ENCODE measurements at regions not wholly inside any gene's neighbourhood (a gene's known extent, or its start where the extent isn't known, plus 50 kb on each side); places are given as distances from the start of the nearest gene placed in this dataset.
A peak's percentile ranks its signal among the peaks of the same experiment; 100 is the strongest.

DNA sequence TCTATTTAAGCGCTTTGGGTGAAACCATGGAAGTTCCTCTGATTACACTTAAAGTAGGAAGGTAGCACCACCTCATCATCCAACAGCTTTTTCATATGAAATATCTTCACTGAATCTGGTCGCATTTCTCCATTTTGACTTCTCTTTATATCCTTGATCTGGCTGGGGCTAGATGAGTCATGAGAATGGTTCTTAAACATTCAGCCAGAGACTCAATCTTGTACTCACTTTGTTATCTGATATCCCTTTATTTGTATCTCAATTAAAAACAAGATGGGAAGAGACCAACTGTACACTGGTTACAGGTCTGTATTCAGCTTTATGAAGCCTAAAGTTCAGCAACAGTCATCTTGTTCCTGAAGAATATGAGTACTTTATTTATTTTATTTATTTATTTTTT, 84.9 kb downstream of the CBLL2 start:
- TF ChIP-seq, protein P1, sequence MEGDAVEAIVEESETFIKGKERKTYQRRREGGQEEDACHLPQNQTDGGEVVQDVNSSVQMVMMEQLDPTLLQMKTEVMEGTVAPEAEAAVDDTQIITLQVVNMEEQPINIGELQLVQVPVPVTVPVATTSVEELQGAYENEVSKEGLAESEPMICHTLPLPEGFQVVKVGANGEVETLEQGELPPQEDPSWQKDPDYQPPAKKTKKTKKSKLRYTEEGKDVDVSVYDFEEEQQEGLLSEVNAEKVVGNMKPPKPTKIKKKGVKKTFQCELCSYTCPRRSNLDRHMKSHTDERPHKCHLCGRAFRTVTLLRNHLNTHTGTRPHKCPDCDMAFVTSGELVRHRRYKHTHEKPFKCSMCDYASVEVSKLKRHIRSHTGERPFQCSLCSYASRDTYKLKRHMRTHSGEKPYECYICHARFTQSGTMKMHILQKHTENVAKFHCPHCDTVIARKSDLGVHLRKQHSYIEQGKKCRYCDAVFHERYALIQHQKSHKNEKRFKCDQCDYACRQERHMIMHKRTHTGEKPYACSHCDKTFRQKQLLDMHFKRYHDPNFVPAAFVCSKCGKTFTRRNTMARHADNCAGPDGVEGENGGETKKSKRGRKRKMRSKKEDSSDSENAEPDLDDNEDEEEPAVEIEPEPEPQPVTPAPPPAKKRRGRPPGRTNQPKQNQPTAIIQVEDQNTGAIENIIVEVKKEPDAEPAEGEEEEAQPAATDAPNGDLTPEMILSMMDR (IDR thresholded peaks at IDR 0.05) = no peak
- no peak overlapping the region for H3K4me3 Mint-ChIP-seq
- DNase-seq = no peak
- H3K36me3 Mint-ChIP-seq (ENCODE audit: low read depth) = no peaks in the 10 kb centered on the region
- H3K27ac Mint-ChIP-seq = peak overlapping the region; percentile 8; the same call in 1 of the 2 replicates
- H3K27me3 Mint-ChIP-seq (ENCODE audit: insufficient read depth) = peaks cover 2% of the 10 kb centered on the region; the same call in 1 of the 2 replicates
- peaks cover 7% of the 10 kb centered on the region for H3K4me1 Mint-ChIP-seq (ENCODE audit: low read depth)
- H3K9me3 Mint-ChIP-seq = no peaks in the 10 kb centered on the region

DNA sequence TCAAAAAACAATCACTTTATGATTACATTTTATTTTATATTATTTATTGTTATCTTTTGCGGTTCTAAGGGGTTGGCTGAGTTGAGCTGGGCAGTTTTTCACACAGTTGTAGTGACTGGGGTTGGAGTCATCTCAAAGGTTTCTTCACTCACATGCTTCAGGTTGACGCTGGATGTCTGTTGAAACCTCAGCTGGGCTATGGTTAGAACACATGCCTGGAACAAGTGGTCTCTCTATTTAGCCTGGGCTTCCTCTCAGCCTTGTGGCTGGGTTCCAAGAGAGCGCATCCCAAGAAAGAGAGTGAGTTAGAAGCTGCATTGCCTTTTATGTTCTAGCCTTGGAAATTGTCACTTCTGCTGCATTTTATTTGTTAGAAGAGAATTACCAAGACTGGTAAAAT, 87.4 kb downstream of the CBLL2 start:
- DNase-seq = no peak
- no peaks in the 10 kb centered on the region for H3K9me3 Mint-ChIP-seq
- H3K27ac Mint-ChIP-seq = no peak overlapping the region
- TF ChIP-seq, protein P1 (IDR thresholded peaks at IDR 0.05) = no peak
- no peaks in the 10 kb centered on the region for H3K36me3 Mint-ChIP-seq (ENCODE audit: low read depth)
- H3K4me1 Mint-ChIP-seq (ENCODE audit: low read depth) = peaks cover 11% of the 10 kb centered on the region
- peaks cover 2% of the 10 kb centered on the region; the same call in 1 of the 2 replicates for H3K27me3 Mint-ChIP-seq (ENCODE audit: insufficient read depth)
- H3K4me3 Mint-ChIP-seq = no peak overlapping the region

DNA sequence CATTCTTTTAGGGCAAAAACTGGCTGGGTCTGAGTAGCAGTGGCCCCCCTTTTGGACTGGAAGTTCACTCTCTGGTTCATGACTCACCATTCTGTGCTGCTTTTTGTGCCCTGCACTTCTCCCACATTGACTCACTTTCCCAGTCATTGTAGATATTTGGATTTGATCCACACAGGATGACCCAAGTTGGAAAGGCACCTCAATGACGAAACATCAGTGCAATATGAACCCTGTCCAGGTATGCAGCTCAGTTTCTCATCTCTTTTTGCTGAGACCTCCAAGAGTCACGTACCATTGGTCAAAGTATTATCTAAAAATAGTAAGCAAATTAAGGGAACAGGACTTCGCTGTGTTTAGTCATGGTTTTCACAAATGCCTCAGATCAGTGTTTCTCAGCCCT, 92.7 kb downstream of the CBLL2 start:
- Mint-ChIP-seq H3K36me3 (ENCODE audit: low read depth) (no peaks in the 10 kb centered on the region), H3K4me3 (peak overlapping the region; percentile 22; the same call in 1 of the 2 replicates), H3K27me3 (ENCODE audit: insufficient read depth) (peaks cover 2% of the 10 kb centered on the region; the same call in 1 of the 2 replicates), H3K27ac (peak overlapping the region; percentile 72), H3K4me1 (ENCODE audit: low read depth) (peaks cover 10% of the 10 kb centered on the region), H3K9me3 (no peaks in the 10 kb centered on the region)
- peak; percentile 75 for DNase-seq
- TF ChIP-seq, protein P1 (IDR thresholded peaks at IDR 0.05) = no peak

DNA sequence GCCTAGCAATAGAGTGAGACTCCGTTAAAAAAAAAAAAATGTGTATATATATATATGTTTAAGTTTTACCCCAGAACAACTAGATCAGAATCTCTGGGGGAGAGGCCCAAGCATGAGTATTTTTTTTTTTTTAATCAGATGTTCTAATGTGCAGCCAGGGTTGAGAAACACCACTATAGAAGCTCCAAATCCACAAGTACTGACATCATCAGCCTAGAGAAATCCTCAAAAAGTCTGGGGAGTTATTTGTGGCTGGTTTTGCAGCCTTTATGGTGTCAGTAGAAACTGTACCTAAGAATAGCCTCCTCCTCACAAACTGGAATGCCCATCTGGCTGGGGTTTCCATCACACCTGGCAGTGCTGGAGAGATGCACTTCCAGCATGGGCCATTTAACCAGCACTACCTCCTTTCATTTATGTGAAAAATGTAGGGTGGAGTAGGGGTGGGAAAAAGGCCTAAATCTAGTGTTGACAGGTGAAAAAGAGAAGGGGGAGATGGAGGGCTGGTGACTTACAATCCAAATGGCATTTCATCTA, 93.5 kb downstream of the CBLL2 start:
- H3K36me3 Mint-ChIP-seq (ENCODE audit: low read depth) = no peaks in the 10 kb centered on the region
- TF ChIP-seq, protein P1 (IDR thresholded peaks at IDR 0.05) = no peak
- H3K27ac Mint-ChIP-seq = no peak overlapping the region
- DNase-seq = no peak
- H3K9me3 Mint-ChIP-seq = no peaks in the 10 kb centered on the region
- H3K27me3 Mint-ChIP-seq (ENCODE audit: insufficient read depth) = no peaks in the 10 kb centered on the region; the same call in 1 of the 2 replicates
- H3K4me1 Mint-ChIP-seq (ENCODE audit: low read depth) = peaks cover 10% of the 10 kb centered on the region
- H3K4me3 Mint-ChIP-seq = no peak overlapping the region

DNA sequence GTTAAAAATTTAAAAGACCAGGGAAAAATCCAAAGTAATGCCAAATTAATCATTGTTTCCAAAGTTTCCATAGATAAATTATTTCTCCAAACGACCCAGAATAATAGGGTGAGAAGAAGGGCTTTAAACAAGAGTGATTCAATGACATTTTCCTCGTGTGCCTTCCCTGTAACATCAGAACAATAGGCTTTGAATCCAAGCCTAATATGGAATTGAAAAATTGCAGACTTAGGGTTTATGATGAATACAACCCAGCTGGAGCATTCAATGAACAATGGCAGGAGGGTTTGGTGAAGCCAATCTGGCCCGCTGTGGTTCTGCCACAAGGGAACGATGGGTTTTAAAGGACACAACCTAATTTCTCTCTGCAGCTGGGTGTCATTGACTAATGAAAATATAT, 94.2 kb downstream of the CBLL2 start:
- Mint-ChIP-seq H3K4me1 (ENCODE audit: low read depth) (peaks cover 10% of the 10 kb centered on the region), H3K36me3 (ENCODE audit: low read depth) (no peaks in the 10 kb centered on the region), H3K4me3 (no peak overlapping the region), H3K27me3 (ENCODE audit: insufficient read depth) (no peaks in the 10 kb centered on the region; the same call in 1 of the 2 replicates), H3K9me3 (no peaks in the 10 kb centered on the region), H3K27ac (no peak overlapping the region)
- no peak for DNase-seq
- TF ChIP-seq, protein P1 (IDR thresholded peaks at IDR 0.05) = no peak
